ENCODE measurements at regions not wholly inside any gene's neighbourhood (a gene's known extent, or its start where the extent isn't known, plus 50 kb on each side); places are given as distances from the start of the nearest gene placed in this dataset.
"Not testable (repeated sequence)": the region's sequence is repeated elsewhere in the genome, so short reads cannot be mapped to it uniquely, and the experiment has no call there.

DNA sequence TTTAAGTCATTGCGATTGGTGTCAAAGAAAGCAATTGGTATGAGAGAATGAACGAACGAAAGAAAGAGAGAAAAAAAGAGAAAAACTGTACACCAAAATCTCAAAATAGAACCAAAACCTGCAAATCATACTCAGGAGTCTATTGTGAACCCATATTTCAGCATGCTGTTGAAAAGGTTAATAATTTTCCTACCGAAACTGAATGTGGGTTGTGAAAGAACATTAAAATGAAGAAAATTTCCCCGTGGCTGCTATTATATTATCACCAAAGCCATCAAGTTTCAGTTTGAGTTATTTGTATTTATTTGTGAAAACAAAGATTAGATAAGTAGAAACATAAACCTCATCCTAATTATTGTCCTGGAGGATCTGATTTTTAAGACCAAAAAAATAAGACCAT, 315.7 kb downstream of the BCL2L11 start:
- not testable (repeated sequence) for TF ChIP-seq POLR2A (IDR thresholded peaks at IDR 0.05)
- TF ChIP-seq, protein P1, sequence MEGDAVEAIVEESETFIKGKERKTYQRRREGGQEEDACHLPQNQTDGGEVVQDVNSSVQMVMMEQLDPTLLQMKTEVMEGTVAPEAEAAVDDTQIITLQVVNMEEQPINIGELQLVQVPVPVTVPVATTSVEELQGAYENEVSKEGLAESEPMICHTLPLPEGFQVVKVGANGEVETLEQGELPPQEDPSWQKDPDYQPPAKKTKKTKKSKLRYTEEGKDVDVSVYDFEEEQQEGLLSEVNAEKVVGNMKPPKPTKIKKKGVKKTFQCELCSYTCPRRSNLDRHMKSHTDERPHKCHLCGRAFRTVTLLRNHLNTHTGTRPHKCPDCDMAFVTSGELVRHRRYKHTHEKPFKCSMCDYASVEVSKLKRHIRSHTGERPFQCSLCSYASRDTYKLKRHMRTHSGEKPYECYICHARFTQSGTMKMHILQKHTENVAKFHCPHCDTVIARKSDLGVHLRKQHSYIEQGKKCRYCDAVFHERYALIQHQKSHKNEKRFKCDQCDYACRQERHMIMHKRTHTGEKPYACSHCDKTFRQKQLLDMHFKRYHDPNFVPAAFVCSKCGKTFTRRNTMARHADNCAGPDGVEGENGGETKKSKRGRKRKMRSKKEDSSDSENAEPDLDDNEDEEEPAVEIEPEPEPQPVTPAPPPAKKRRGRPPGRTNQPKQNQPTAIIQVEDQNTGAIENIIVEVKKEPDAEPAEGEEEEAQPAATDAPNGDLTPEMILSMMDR (IDR thresholded peaks at IDR 0.05): not testable (repeated sequence)

All from Peyer's patch (tissue), 4 donors.